ENCODE measurements at regions not wholly inside any gene's neighbourhood (a gene's known extent, or its start where the extent isn't known, plus 50 kb on each side); places are given as distances from the start of the nearest gene placed in this dataset.
"Not testable (repeated sequence)": the region's sequence is repeated elsewhere in the genome, so short reads cannot be mapped to it uniquely, and the experiment has no call there.

GRCh38 chr2:111579500-111580134, 304.4 kb downstream of the ANAPC1 start:
- not testable (repeated sequence) for DNase-seq (ENCODE audit: low read depth)

GRCh38 chr2:111580616-111581015, 303.4 kb downstream of the ANAPC1 start:
- DNase-seq (ENCODE audit: low read depth), result not testable (repeated sequence)

- not testable (repeated sequence) for DNase-seq (ENCODE audit: low read depth)
Observed at GRCh38 chr2:111582090-111582489, 301.9 kb downstream of the ANAPC1 start.

GRCh38 chr2:111583480-111583879, 300.5 kb downstream of the ANAPC1 start:
- DNase-seq (ENCODE audit: low read depth), result not testable (repeated sequence)

- not testable (repeated sequence) for DNase-seq (ENCODE audit: low read depth)
Observed at GRCh38 chr2:111584540-111584939, 299.5 kb downstream of the ANAPC1 start.

- DNase-seq (ENCODE audit: low read depth), result not testable (repeated sequence)
Observed at GRCh38 chr2:111584950-111585349, 299.0 kb downstream of the ANAPC1 start.

GRCh38 chr2:111586014-111586413, 298.0 kb downstream of the ANAPC1 start:
- DNase-seq (ENCODE audit: low read depth), result not testable (repeated sequence)

GRCh38 chr2:111595072-111595471, 288.9 kb downstream of the ANAPC1 start:
- not testable (repeated sequence) for DNase-seq (ENCODE audit: low read depth)

GRCh38 chr2:111596808-111597705, 286.9 kb downstream of the ANAPC1 start:
- not testable (repeated sequence) for DNase-seq (ENCODE audit: low read depth)

- DNase-seq (ENCODE audit: low read depth), result not testable (repeated sequence)
Observed at GRCh38 chr2:111598944-111599343, 285.0 kb downstream of the ANAPC1 start.

- DNase-seq (ENCODE audit: low read depth), result not testable (repeated sequence)
Observed at GRCh38 chr2:111602259-111602658, 281.7 kb downstream of the ANAPC1 start.

- DNase-seq (ENCODE audit: low read depth), result not testable (repeated sequence)
Observed at GRCh38 chr2:111605798-111606197, 278.2 kb downstream of the ANAPC1 start.

GRCh38 chr2:111606632-111607031, 277.4 kb downstream of the ANAPC1 start:
- DNase-seq (ENCODE audit: low read depth), result not testable (repeated sequence)

GRCh38 chr2:111609146-111609844, 274.7 kb downstream of the ANAPC1 start:
- DNase-seq (ENCODE audit: low read depth), result not testable (repeated sequence)

GRCh38 chr2:111610035-111610434, 274.0 kb downstream of the ANAPC1 start:
- not testable (repeated sequence) for DNase-seq (ENCODE audit: low read depth)

- DNase-seq (ENCODE audit: low read depth), result no peak
Observed at GRCh38 chr2:111616651-111617218, 267.3 kb downstream of the ANAPC1 start.

GRCh38 chr2:111617299-111618225, 266.4 kb downstream of the ANAPC1 start:
- DNase-seq (ENCODE audit: low read depth), result peak; percentile 65

- no peak for DNase-seq (ENCODE audit: low read depth)
Observed at GRCh38 chr2:111618226-111618977, 265.6 kb downstream of the ANAPC1 start.

- DNase-seq (ENCODE audit: low read depth), result no peak
Observed at GRCh38 chr2:111618978-111619902, 264.8 kb downstream of the ANAPC1 start.

Measured in ELR (cell line).